Embryonic facial prominence (tissue), 1 donor: ENCODE measurements at regions not wholly inside any gene's neighbourhood (a gene's known extent, or its start where the extent isn't known, plus 50 kb on each side); places are given as distances from the start of the nearest gene placed in this dataset.

Experiments
- DNase-seq: peaks from one replicate; pipeline ENCODE4 v3.0.0-alpha.2; 2016; ENCODE audit errors: extremely low spot score

GRCh38 chr13:57056601-57057180, 84.0 kb upstream of the PRR20A start:
- DNase-seq: no peak

- no peak for DNase-seq
These were observed 77.7 kb upstream of the PRR20A start for GRCh38 chr13:57063007-57063406.

DNA sequence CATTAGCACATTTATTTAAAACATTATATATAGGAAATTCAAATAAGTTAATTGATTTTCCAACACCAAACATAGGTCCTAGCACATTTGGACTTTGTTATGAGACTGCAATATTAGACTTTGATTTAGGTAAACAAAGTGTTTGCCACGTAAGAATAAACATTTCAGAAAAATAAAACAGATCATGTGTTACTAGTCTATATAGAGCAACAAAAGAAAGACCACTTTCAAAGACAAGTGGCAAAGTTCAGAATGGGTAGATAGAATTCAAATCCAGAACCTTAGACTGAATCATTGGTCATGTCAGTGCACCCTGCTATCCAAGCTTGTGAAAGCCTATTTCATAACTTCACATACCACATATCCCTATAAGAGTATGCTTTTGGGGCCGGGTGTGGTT, 66.7 kb upstream of the PRR20A start:
- DNase-seq: no peak

- no peak for DNase-seq
These were observed 65.1 kb upstream of the PRR20A start for GRCh38 chr13:57075588-57075987.

GRCh38 chr13:57087006-57087405, 53.7 kb upstream of the PRR20A start:
- DNase-seq: no peak
